GM19455 (cell line): ENCODE measurements at regions not wholly inside any gene's neighbourhood (a gene's known extent, or its start where the extent isn't known, plus 50 kb on each side); places are given as distances from the start of the nearest gene placed in this dataset.
"Not testable (repeated sequence)": the region's sequence is repeated elsewhere in the genome, so short reads cannot be mapped to it uniquely, and the experiment has no call there.

Experiments
- ATAC-seq: cut with Tn5 transposase; IDR thresholded peaks from one replicate; pipeline ENCODE4 v1.9.1; 2021; ENCODE audit not compliant: unreplicated experiment

GRCh38 chr12:24379433-24379832 lies 430.0 kb upstream of the SOX5 start:
- ATAC-seq = no peak

GRCh38 chr12:24378548-24379407 lies 429.3 kb upstream of the SOX5 start:
- ATAC-seq = no peak

- no peak for ATAC-seq
These were observed 425.0 kb upstream of the SOX5 start for GRCh38 chr12:24374452-24374851.

GRCh38 chr12:24373004-24373403 lies 423.5 kb upstream of the SOX5 start:
- no peak for ATAC-seq

- no peak for ATAC-seq
These were observed 417.0 kb upstream of the SOX5 start for GRCh38 chr12:24366514-24366913.

- no peak for ATAC-seq
These were observed 415.5 kb upstream of the SOX5 start for GRCh38 chr12:24364921-24365320.

GRCh38 chr12:24363177-24363754 lies 413.8 kb upstream of the SOX5 start:
- no peak for ATAC-seq

GRCh38 chr12:24361877-24362580 lies 412.6 kb upstream of the SOX5 start:
- ATAC-seq = no peak

GRCh38 chr12:24360907-24361306 lies 411.4 kb upstream of the SOX5 start:
- peak; percentile 65 for ATAC-seq

- ATAC-seq = peak; percentile 52
These were observed 411.0 kb upstream of the SOX5 start for GRCh38 chr12:24360461-24360860.

GRCh38 chr12:24360057-24360456 lies 410.6 kb upstream of the SOX5 start:
- ATAC-seq = no peak

GRCh38 chr12:24359418-24359817 lies 409.9 kb upstream of the SOX5 start:
- ATAC-seq = no peak

GRCh38 chr12:24356240-24356804 lies 406.9 kb upstream of the SOX5 start:
- peak; percentile 71 for ATAC-seq

GRCh38 chr12:24352363-24352762 lies 402.9 kb upstream of the SOX5 start:
- no peak for ATAC-seq

- ATAC-seq = no peak
These were observed 399.8 kb upstream of the SOX5 start for GRCh38 chr12:24349051-24349799.

- not testable (repeated sequence) for ATAC-seq
These were observed 398.7 kb upstream of the SOX5 start for GRCh38 chr12:24348180-24348579.

- ATAC-seq = no peak
These were observed 378.8 kb upstream of the SOX5 start for GRCh38 chr12:24328261-24328660.

- no peak for ATAC-seq
These were observed 375.9 kb upstream of the SOX5 start for GRCh38 chr12:24325331-24325730.

- no peak for ATAC-seq
These were observed 358.4 kb upstream of the SOX5 start for GRCh38 chr12:24307716-24308335.

- no peak for ATAC-seq
These were observed 357.7 kb upstream of the SOX5 start for GRCh38 chr12:24307153-24307552.
